Osteoblast (primary cell): ENCODE measurements at regions not wholly inside any gene's neighbourhood (a gene's known extent, or its start where the extent isn't known, plus 50 kb on each side); places are given as distances from the start of the nearest gene placed in this dataset.

ENCODE experiments used
- DNase-seq: peaks from one replicate; pipeline ENCODE4 v3.0.0; 2011; ENCODE audit warnings: low spot score, mixed read lengths; ENCODE audit not compliant: insufficient read length; ENCODE audit errors: missing footprints
- H2AFZ ChIP-seq: 2 replicates; pipeline ENCODE4 v1.6.0; 2011; ENCODE audit warnings: mild to moderate bottlenecking, low read length
- H3K27ac ChIP-seq: 2 replicates; pipeline ENCODE4 v1.5.1; 2011; ENCODE audit warnings: mild to moderate bottlenecking, low read depth, low read length, moderate library complexity
- H3K27me3 ChIP-seq: 2 replicates; pipeline ENCODE4 v1.6.0; 2012; ENCODE audit warnings: mild to moderate bottlenecking, control low read depth, inconsistent platforms, low read length, moderate library complexity; ENCODE audit not compliant: insufficient read depth
- H3K36me3 ChIP-seq: 2 replicates; pipeline ENCODE4 v1.5.1; 2011; ENCODE audit warnings: mild to moderate bottlenecking, low read length, control low read depth, moderate library complexity; ENCODE audit not compliant: insufficient read depth
- H3K4me1 ChIP-seq: 2 replicates; pipeline ENCODE4 v1.5.1; 2011; ENCODE audit warnings: mild to moderate bottlenecking, low read length, control low read depth, moderate library complexity; ENCODE audit not compliant: insufficient read depth
- H3K4me2 ChIP-seq: 2 replicates; pipeline ENCODE4 v1.6.0; 2011; ENCODE audit warnings: mild to moderate bottlenecking, low read length; ENCODE audit not compliant: insufficient read depth
- H3K4me3 ChIP-seq: fragments of 200-600 bp; sonication (generic); 3 replicates; pipeline ENCODE4 v1.5.1; 2012; ENCODE audit warnings: mild to moderate bottlenecking, low read length, inconsistent platforms; ENCODE audit not compliant: insufficient read depth
- H3K79me2 ChIP-seq: 2 replicates; pipeline ENCODE4 v1.6.0; 2012; ENCODE audit warnings: mild to moderate bottlenecking, low read length, control low read depth, inconsistent platforms; ENCODE audit not compliant: insufficient read depth
- H3K9me3 ChIP-seq: 2 replicates; pipeline ENCODE4 v1.5.1; 2011; ENCODE audit warnings: low read depth, low read length, control low read depth
- H4K20me1 ChIP-seq: 2 replicates; pipeline ENCODE4 v1.6.0; 2012; ENCODE audit warnings: mild to moderate bottlenecking, low read length, control low read depth; ENCODE audit not compliant: insufficient read depth
- TF ChIP-seq, protein P1 (sequence below): IDR thresholded peaks from 2 replicates; pipeline ENCODE4 v1.5.1; 2011; ENCODE audit warnings: mild to moderate bottlenecking, low read depth, low read length, moderate library complexity; ENCODE audit errors: extremely low read depth

DNA sequence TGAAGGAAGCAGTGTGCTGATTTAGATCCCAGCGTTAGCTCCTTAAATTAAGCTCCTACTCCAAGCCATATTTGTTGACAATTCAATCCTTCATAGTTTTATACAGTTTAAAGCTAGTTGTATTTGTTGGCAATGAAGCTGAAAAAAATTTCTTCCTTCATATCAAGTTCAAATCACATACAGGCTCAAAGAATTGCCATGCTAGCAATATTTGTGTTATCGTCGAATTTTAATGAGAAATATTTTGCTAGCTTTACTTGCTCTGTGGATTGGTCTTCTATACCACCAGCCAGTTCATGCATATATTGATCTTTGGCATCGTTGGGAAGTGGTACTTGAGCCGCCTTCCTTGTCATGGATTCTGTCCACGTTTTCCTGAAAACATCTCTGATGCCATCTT lies 204.6 kb upstream of the HDAC4 start:
- Histone ChIP-seq H3K4me1 (no peaks in the 10 kb centered on the region), H4K20me1 (no peaks in the 10 kb centered on the region), H3K4me2 (no peak overlapping the region), H3K4me3 (no peak overlapping the region), H3K27me3 (no peaks in the 10 kb centered on the region), H3K27ac (no peak overlapping the region), H3K36me3 (no peaks in the 10 kb centered on the region), H2AFZ (no peak overlapping the region), H3K9me3 (no peaks in the 10 kb centered on the region), H3K79me2 (no peaks in the 10 kb centered on the region)
- TF ChIP-seq, protein P1, sequence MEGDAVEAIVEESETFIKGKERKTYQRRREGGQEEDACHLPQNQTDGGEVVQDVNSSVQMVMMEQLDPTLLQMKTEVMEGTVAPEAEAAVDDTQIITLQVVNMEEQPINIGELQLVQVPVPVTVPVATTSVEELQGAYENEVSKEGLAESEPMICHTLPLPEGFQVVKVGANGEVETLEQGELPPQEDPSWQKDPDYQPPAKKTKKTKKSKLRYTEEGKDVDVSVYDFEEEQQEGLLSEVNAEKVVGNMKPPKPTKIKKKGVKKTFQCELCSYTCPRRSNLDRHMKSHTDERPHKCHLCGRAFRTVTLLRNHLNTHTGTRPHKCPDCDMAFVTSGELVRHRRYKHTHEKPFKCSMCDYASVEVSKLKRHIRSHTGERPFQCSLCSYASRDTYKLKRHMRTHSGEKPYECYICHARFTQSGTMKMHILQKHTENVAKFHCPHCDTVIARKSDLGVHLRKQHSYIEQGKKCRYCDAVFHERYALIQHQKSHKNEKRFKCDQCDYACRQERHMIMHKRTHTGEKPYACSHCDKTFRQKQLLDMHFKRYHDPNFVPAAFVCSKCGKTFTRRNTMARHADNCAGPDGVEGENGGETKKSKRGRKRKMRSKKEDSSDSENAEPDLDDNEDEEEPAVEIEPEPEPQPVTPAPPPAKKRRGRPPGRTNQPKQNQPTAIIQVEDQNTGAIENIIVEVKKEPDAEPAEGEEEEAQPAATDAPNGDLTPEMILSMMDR, result no peak
- no peak for DNase-seq

GRCh38 chr2:239604861-239605260 lies 204.0 kb upstream of the HDAC4 start:
- Histone ChIP-seq H3K4me2 (no peak overlapping the region), H3K79me2 (no peaks in the 10 kb centered on the region), H3K27me3 (no peaks in the 10 kb centered on the region), H4K20me1 (no peaks in the 10 kb centered on the region), H3K9me3 (no peaks in the 10 kb centered on the region), H3K27ac (no peak overlapping the region), H2AFZ (no peak overlapping the region), H3K36me3 (no peaks in the 10 kb centered on the region), H3K4me1 (no peaks in the 10 kb centered on the region), H3K4me3 (no peak overlapping the region)
- DNase-seq, result no peak
- TF ChIP-seq, protein P1, result no peak

GRCh38 chr2:239603411-239604356 lies 202.9 kb upstream of the HDAC4 start:
- H3K27ac ChIP-seq, result no peak overlapping the region
- no peak for DNase-seq
- H3K79me2 ChIP-seq, result no peaks in the 10 kb centered on the region
- H3K4me2 ChIP-seq, result no peak overlapping the region
- no peaks in the 10 kb centered on the region for H3K36me3 ChIP-seq
- H3K4me1 ChIP-seq, result no peaks in the 10 kb centered on the region
- H3K27me3 ChIP-seq, result no peaks in the 10 kb centered on the region
- no peak overlapping the region for H2AFZ ChIP-seq
- no peaks in the 10 kb centered on the region for H4K20me1 ChIP-seq
- no peak overlapping the region for H3K4me3 ChIP-seq
- TF ChIP-seq, protein P1, result no peak
- no peaks in the 10 kb centered on the region for H3K9me3 ChIP-seq
